GM23338 (cell line): ENCODE measurements at regions not wholly inside any gene's neighbourhood (a gene's known extent, or its start where the extent isn't known, plus 50 kb on each side); places are given as distances from the start of the nearest gene placed in this dataset.

Experiments used
- ATAC-seq: fragments of 200-7000 bp; cut with Tn5 transposase; 3 replicates; pipeline ENCODE4 v1.9.1; 2020
- DNase-seq: peaks from one replicate; pipeline ENCODE4 v3.0.0-alpha.2; 2015; ENCODE audit warnings: low spot score
- H2AFZ ChIP-seq: fragments of 200-600 bp; sonication (generic); 2 replicates; pipeline ENCODE4 v1.8.0; 2016; ENCODE audit warnings: antibody characterized with exemption, mild to moderate bottlenecking, moderate library complexity
- H3F3A ChIP-seq: fragments of 200-600 bp; sonication (generic); replicated peaks from 2 replicates; pipeline ENCODE4 v1.8.0; 2017; ENCODE audit warnings: antibody characterized with exemption, mixed run types, low read depth
- H3K27ac ChIP-seq: fragments of 200-600 bp; sonication (generic); 2 replicates; pipeline ENCODE4 v1.6.1; 2016; ENCODE audit warnings: low read depth
- H3K27me3 ChIP-seq: fragments of 200-600 bp; sonication (generic); 2 replicates; pipeline ENCODE4 v1.8.0; 2016; ENCODE audit warnings: mild to moderate bottlenecking, mixed run types, moderate library complexity; ENCODE audit not compliant: insufficient read depth
- H3K36me3 ChIP-seq: fragments of 200-600 bp; sonication (generic); 2 replicates; pipeline ENCODE4 v1.8.0; 2016; ENCODE audit warnings: mild to moderate bottlenecking; ENCODE audit not compliant: insufficient read depth
- H3K4me1 ChIP-seq: fragments of 200-600 bp; sonication (generic); 2 replicates; pipeline ENCODE4 v1.8.0; 2016; ENCODE audit warnings: mild to moderate bottlenecking, moderate library complexity; ENCODE audit not compliant: insufficient read depth
- H3K4me2 ChIP-seq: fragments of 200-600 bp; sonication (generic); 2 replicates; pipeline ENCODE4 v1.7.1; 2017; ENCODE audit warnings: mixed run types
- H3K4me3 ChIP-seq: fragments of 200-600 bp; sonication (generic); 2 replicates; pipeline ENCODE4 v1.6.1; 2016; ENCODE audit warnings: mixed run types
- H3K79me2 ChIP-seq: fragments of 200-600 bp; sonication (generic); replicated peaks from 2 replicates; pipeline ENCODE4 v1.8.0; 2017; ENCODE audit warnings: mild to moderate bottlenecking; ENCODE audit not compliant: insufficient read depth
- H3K9me2 ChIP-seq: fragments of 200-600 bp; sonication (generic); 2 replicates; pipeline ENCODE4 v1.8.0; 2017; ENCODE audit not compliant: insufficient read depth
- H4K20me1 ChIP-seq: fragments of 200-600 bp; sonication (generic); replicated peaks from 2 replicates; pipeline ENCODE4 v1.8.0; 2017; ENCODE audit warnings: mild to moderate bottlenecking; ENCODE audit not compliant: insufficient read depth
- H3K27ac Mint-ChIP-seq: 2 replicates; pipeline ENCODE4 v1.8.0; 2020; ENCODE audit warnings: inconsistent platforms, mild to moderate bottlenecking, moderate library complexity, mixed read lengths
- H3K27me3 Mint-ChIP-seq: 3 replicates; pipeline ENCODE4 v1.8.0; 2022; ENCODE audit warnings: low read depth, mild to moderate bottlenecking, moderate library complexity, mixed read lengths, inconsistent platforms; ENCODE audit not compliant: insufficient read depth, poor library complexity
- H3K36me3 Mint-ChIP-seq: 3 replicates; pipeline ENCODE4 v1.8.0; 2021; ENCODE audit warnings: low read depth, mild to moderate bottlenecking, inconsistent platforms, moderate library complexity, mixed read lengths
- H3K4me1 Mint-ChIP-seq: 3 replicates; pipeline ENCODE4 v1.8.0; 2020; ENCODE audit warnings: mild to moderate bottlenecking, inconsistent platforms, mixed read lengths
- H3K4me3 Mint-ChIP-seq: 3 replicates; pipeline ENCODE4 v1.8.0; 2021; ENCODE audit warnings: moderate library complexity, mild to moderate bottlenecking, inconsistent platforms, mixed read lengths
- H3K9me3 Mint-ChIP-seq: 3 replicates; pipeline ENCODE4 v1.8.0; 2020; ENCODE audit warnings: moderate library complexity, mild to moderate bottlenecking, inconsistent platforms, mixed read lengths
- CREB1 ChIP-seq: fragments of 250-450 bp; sonication (Bioruptor Pico); IDR thresholded peaks from 2 replicates; pipeline ENCODE4 v1.5.0; 2020; ENCODE audit warnings: low read depth, mild to moderate bottlenecking, moderate library complexity
- EZH2phosphoT487 ChIP-seq: fragments of 200-600 bp; sonication (generic); IDR thresholded peaks from one replicate; pipeline ENCODE4 v1.8.1; 2018; ENCODE audit warnings: antibody characterized with exemption; ENCODE audit not compliant: unreplicated experiment
- NANOG ChIP-seq: IDR thresholded peaks from 2 replicates; pipeline ENCODE4 v1.6.1; 2016; ENCODE audit warnings: antibody characterized with exemption, borderline replicate concordance
- STAT1 ChIP-seq: IDR thresholded peaks from one replicate; pipeline ENCODE4 v1.6.1; 2016; ENCODE audit warnings: antibody characterized with exemption; ENCODE audit not compliant: unreplicated experiment
- ZNF331 ChIP-seq: fragments of 250-450 bp; sonication (Bioruptor Pico); IDR thresholded peaks from 2 replicates; pipeline ENCODE4 v1.5.0; 2020; ENCODE audit warnings: low read depth, mild to moderate bottlenecking, moderate library complexity
- TF ChIP-seq, protein P1 (sequence below), 2 experiments: fragments of 200-600 bp in 1 of 2; sonication (generic) in 1 of 2; conservative IDR thresholded peaks; 2 replicates each; pipeline versions ENCODE4 v1.5.1 to v1.6.1; 2016 to 2017; ENCODE audit warnings: antibody characterized with exemption in 2 of 2, low read depth in 2 of 2, mild to moderate bottlenecking in 2 of 2, moderate library complexity in 1 of 2
- TF ChIP-seq, protein P2 (sequence below): fragments of 250-450 bp; sonication (Bioruptor Pico); IDR thresholded peaks from 2 replicates; pipeline ENCODE4 v1.5.0; 2020; ENCODE audit warnings: mild to moderate bottlenecking, moderate library complexity

DNA sequence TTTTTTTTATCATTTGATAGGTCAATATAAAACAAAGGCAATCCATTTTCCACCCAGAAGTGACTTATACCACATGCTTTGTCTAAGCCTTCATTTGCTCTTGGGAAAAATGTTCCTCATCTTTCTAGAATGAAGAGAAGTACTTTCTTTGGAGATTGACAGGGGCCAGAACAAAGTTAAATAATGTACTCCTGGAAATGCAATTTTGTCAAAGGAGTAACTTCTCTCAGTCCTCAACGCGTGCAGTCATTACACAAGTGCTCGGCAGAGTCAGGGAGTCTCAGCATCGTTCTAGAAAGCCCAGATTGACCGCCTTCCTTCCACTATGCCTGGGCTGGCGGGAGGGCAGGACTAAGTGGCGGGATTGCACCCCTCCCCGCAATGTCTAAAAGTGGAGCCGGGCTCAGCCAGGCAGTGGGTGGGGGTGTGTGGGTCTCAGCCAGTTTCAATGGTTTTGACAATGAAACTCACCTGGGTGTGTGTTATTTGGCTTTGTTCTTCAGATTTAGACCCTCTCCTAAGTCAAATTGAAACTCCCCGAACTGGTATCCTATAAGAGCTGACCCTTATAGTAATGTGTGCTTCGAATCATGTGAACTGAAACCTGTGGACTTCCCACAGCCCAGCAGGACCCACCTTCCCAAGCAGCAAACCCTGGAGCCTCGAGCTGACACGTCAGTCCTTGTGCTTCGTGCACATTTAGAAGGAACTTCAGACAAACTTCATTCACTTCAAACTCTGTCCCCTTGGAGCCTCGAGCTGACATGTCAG is 63.2 kb upstream of the DUSP22 start (continued):
- TF ChIP-seq ZNF331 (CRISPR knock-in tag) (no peak), EZH2phosphoT487 (no peak)
- TF ChIP-seq, protein P1, sequence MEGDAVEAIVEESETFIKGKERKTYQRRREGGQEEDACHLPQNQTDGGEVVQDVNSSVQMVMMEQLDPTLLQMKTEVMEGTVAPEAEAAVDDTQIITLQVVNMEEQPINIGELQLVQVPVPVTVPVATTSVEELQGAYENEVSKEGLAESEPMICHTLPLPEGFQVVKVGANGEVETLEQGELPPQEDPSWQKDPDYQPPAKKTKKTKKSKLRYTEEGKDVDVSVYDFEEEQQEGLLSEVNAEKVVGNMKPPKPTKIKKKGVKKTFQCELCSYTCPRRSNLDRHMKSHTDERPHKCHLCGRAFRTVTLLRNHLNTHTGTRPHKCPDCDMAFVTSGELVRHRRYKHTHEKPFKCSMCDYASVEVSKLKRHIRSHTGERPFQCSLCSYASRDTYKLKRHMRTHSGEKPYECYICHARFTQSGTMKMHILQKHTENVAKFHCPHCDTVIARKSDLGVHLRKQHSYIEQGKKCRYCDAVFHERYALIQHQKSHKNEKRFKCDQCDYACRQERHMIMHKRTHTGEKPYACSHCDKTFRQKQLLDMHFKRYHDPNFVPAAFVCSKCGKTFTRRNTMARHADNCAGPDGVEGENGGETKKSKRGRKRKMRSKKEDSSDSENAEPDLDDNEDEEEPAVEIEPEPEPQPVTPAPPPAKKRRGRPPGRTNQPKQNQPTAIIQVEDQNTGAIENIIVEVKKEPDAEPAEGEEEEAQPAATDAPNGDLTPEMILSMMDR (conservative IDR thresholded peaks at IDR 0.05; ENCODE audit: low read depth in 2 of 2), result no peak

DNA sequence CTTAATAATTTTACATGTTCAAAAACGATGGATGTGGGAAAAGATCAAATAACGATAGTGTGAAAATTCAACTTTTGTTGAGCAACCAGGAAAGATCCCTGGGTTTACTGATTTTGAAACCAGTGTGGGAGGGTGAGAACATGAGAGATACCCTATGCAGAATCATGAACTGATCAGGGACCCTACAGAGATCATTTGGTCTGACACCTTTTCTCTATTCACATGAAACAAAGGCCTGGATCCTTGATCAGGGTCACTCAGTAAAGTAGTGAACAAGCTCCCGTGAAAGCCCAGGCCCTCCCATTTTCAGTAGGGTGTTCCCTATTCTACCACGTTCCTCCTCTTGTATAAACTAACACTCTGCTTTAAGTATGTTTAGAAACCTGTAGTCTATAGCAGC is 60.5 kb upstream of the DUSP22 start:
- Histone ChIP-seq H3K9me2 (no peaks in the 10 kb centered on the region), H3K27me3 (no peaks in the 10 kb centered on the region), H3K4me1 (peaks cover 8% of the 10 kb centered on the region; the same call in 1 of the 2 replicates), H3K36me3 (no peaks in the 10 kb centered on the region), H3K4me2 (no peak overlapping the region), H4K20me1 (no peaks in the 10 kb centered on the region), H3K79me2 (no peaks in the 10 kb centered on the region), H3F3A (no peaks in the 10 kb centered on the region), H3K4me3 (no peak overlapping the region), H3K27ac (no peak overlapping the region), H2AFZ (no peak overlapping the region)
- Mint-ChIP-seq H3K4me1 (peaks cover 13% of the 10 kb centered on the region), H3K27ac (no peak overlapping the region), H3K27me3 (no peaks in the 10 kb centered on the region), H3K9me3 (peaks cover 10% of the 10 kb centered on the region; the same call in 2 of the 3 replicates), H3K36me3 (no peaks in the 10 kb centered on the region), H3K4me3 (no peak overlapping the region)
- no peak for DNase-seq
- no peak for ATAC-seq
- TF ChIP-seq NANOG (no peak), EZH2phosphoT487 (no peak), STAT1 (no peak), CREB1 (no peak)
- TF ChIP-seq, protein P2, sequence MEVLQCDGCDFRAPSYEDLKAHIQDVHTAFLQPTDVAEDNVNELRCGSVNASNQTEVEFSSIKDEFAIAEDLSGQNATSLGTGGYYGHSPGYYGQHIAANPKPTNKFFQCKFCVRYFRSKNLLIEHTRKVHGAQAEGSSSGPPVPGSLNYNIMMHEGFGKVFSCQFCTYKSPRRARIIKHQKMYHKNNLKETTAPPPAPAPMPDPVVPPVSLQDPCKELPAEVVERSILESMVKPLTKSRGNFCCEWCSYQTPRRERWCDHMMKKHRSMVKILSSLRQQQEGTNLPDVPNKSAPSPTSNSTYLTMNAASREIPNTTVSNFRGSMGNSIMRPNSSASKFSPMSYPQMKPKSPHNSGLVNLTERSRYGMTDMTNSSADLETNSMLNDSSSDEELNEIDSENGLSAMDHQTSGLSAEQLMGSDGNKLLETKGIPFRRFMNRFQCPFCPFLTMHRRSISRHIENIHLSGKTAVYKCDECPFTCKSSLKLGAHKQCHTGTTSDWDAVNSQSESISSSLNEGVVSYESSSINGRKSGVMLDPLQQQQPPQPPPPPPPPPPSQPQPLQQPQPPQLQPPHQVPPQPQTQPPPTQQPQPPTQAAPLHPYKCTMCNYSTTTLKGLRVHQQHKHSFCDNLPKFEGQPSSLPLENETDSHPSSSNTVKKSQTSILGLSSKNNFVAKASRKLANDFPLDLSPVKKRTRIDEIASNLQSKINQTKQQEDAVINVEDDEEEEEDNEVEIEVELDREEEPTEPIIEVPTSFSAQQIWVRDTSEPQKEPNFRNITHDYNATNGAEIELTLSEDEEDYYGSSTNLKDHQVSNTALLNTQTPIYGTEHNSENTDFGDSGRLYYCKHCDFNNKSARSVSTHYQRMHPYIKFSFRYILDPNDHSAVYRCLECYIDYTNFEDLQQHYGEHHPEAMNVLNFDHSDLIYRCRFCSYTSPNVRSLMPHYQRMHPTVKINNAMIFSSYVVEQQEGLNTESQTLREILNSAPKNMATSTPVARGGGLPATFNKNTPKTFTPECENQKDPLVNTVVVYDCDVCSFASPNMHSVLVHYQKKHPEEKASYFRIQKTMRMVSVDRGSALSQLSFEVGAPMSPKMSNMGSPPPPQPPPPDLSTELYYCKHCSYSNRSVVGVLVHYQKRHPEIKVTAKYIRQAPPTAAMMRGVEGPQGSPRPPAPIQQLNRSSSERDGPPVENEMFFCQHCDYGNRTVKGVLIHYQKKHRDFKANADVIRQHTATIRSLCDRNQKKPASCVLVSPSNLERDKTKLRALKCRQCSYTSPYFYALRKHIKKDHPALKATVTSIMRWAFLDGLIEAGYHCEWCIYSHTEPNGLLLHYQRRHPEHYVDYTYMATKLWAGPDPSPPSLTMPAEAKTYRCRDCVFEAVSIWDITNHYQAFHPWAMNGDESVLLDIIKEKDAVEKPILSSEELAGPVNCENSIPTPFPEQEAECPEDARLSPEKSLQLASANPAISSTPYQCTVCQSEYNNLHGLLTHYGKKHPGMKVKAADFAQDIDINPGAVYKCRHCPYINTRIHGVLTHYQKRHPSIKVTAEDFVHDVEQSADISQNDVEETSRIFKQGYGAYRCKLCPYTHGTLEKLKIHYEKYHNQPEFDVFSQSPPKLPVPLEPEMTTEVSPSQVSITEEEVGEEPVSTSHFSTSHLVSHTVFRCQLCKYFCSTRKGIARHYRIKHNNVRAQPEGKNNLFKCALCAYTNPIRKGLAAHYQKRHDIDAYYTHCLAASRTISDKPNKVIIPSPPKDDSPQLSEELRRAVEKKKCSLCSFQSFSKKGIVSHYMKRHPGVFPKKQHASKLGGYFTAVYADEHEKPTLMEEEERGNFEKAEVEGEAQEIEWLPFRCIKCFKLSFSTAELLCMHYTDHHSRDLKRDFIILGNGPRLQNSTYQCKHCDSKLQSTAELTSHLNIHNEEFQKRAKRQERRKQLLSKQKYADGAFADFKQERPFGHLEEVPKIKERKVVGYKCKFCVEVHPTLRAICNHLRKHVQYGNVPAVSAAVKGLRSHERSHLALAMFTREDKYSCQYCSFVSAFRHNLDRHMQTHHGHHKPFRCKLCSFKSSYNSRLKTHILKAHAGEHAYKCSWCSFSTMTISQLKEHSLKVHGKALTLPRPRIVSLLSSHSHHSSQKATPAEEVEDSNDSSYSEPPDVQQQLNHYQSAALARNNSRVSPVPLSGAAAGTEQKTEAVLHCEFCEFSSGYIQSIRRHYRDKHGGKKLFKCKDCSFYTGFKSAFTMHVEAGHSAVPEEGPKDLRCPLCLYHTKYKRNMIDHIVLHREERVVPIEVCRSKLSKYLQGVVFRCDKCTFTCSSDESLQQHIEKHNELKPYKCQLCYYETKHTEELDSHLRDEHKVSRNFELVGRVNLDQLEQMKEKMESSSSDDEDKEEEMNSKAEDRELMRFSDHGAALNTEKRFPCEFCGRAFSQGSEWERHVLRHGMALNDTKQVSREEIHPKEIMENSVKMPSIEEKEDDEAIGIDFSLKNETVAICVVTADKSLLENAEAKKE, result no peak
